ENCODE measurements at regions not wholly inside any gene's neighbourhood (a gene's known extent, or its start where the extent isn't known, plus 50 kb on each side); places are given as distances from the start of the nearest gene placed in this dataset.

- TF ChIP-seq EZH2 (IDR thresholded peaks at IDR 0.05; ENCODE audit: borderline replicate concordance, low read depth, low read length) = no peak
- TF ChIP-seq DIDO1 (tag; IDR thresholded peaks at IDR 0.05; ENCODE audit: low read depth) = no peak
- TF ChIP-seq CHD7 (IDR thresholded peaks at IDR 0.05; ENCODE audit: low read depth, low read length) = no peak
- TF ChIP-seq SMARCB1 (IDR thresholded peaks at IDR 0.05; ENCODE audit: insufficient read length, low read depth) = no peak
- TF ChIP-seq GTF3C2 (IDR thresholded peaks at IDR 0.05; ENCODE audit: borderline replicate concordance, extremely low read depth, insufficient read length) = no peak
- no peak for TF ChIP-seq ZNF740 (CRISPR knock-in tag; IDR thresholded peaks at IDR 0.05)
- no peak for TF ChIP-seq ZNF740 (tag; IDR thresholded peaks at IDR 0.05)
- no peak for TF ChIP-seq IRF1 (CRISPR knock-in tag; IDR thresholded peaks at IDR 0.05; ENCODE audit: borderline replicate concordance)
- no peak for TF ChIP-seq ZFX (CRISPR knock-in tag; IDR thresholded peaks at IDR 0.05)
- no peak for TF ChIP-seq RBBP5 (IDR thresholded peaks at IDR 0.05; ENCODE audit: borderline replicate concordance, insufficient read depth, low read length, poor library complexity, severe bottlenecking)
- TF ChIP-seq CREM (IDR thresholded peaks at IDR 0.05; ENCODE audit: low read depth) = no peak
- TF ChIP-seq TEAD4 (IDR thresholded peaks at IDR 0.05; ENCODE audit: low read length) = no peak
- no peak for TF ChIP-seq TEAD4 (CRISPR knock-in tag; IDR thresholded peaks at IDR 0.05; ENCODE audit: borderline replicate concordance)
- no peak for TF ChIP-seq PHF8 (IDR thresholded peaks at IDR 0.05; ENCODE audit: borderline replicate concordance, low read length)
- no peak for TF ChIP-seq CREB3 (tag; conservative IDR thresholded peaks at IDR 0.05; ENCODE audit: low read depth)
- TF ChIP-seq POLR2AphosphoS5 (IDR thresholded peaks at IDR 0.05; ENCODE audit: control insufficient read depth, insufficient read depth, low read depth, low read length) = no peak
Measured at GRCh38 chr6:84501315-84501714, 263.1 kb downstream of the TBX18 start.

Data from K562 (cell line).